Adrenal gland (tissue), 5 donors: ENCODE measurements at regions not wholly inside any gene's neighbourhood (a gene's known extent, or its start where the extent isn't known, plus 50 kb on each side); places are given as distances from the start of the nearest gene placed in this dataset.

Experiments used
- CTCF ChIP-seq, 6 experiments: fragments of 450-650 bp in 4 of 6; fragments of 200-600 bp in 2 of 6; sonication (generic) in 1 of 6; IDR thresholded peaks; 1 replicate in 5 of 6; 2 replicates in 1 of 6; pipeline versions ENCODE4 v1.5.1 to v1.8.0; 2016 to 2021; ENCODE audit warnings: antibody characterized with exemption in 6 of 6, mild to moderate bottlenecking in 2 of 6, moderate library complexity in 1 of 6
- POLR2A ChIP-seq, 2 donors: fragments of 450-650 bp; IDR thresholded peaks; one replicate each; pipeline ENCODE4 v1.6.1; 2017; ENCODE audit warnings: antibody characterized with exemption in 2 of 2, mild to moderate bottlenecking in 2 of 2, moderate library complexity in 1 of 2
- donor health status: DM: no; HTN: no; CAD: no.

- TF ChIP-seq CTCF (IDR thresholded peaks at IDR 0.05) (no peak), POLR2A (IDR thresholded peaks at IDR 0.05) (no peak)
These were observed 255.5 kb downstream of the EFCAB11 start for GRCh38 chr14:89699071-89699470.
